Cardiac muscle cell (in vitro differentiated cells and primary cell): ENCODE measurements at regions not wholly inside any gene's neighbourhood (a gene's known extent, or its start where the extent isn't known, plus 50 kb on each side); places are given as distances from the start of the nearest gene placed in this dataset.

Experiments used
- DNase-seq, 2 donors: peaks; one replicate each; pipeline versions ENCODE4 v3.0.0 to v3.0.0-alpha.2; 2010 to 2017; ENCODE audit warnings: low read depth in 1 of 2, low spot score in 1 of 2
- H3K27ac ChIP-seq: fragments of 200-600 bp; sonication (generic); 2 replicates; pipeline ENCODE4 v1.5.1; 2016
- H3K27me3 ChIP-seq: fragments of 200-600 bp; sonication (generic); 2 replicates; pipeline ENCODE4 v1.6.0; 2016; ENCODE audit warnings: control low read depth
- H3K36me3 ChIP-seq: fragments of 200-600 bp; sonication (generic); 2 replicates; pipeline ENCODE4 v1.5.1; 2016; ENCODE audit warnings: control low read depth
- H3K4me1 ChIP-seq: fragments of 200-600 bp; sonication (generic); 2 replicates; pipeline ENCODE4 v1.8.1; 2017; ENCODE audit warnings: low read depth, mild to moderate bottlenecking, mixed run types
- H3K4me3 ChIP-seq: fragments of 200-600 bp; sonication (generic); 2 replicates; pipeline ENCODE4 v1.5.1; 2016; ENCODE audit warnings: mild to moderate bottlenecking
- H3K9me3 ChIP-seq: fragments of 200-600 bp; sonication (generic); 2 replicates; pipeline ENCODE4 v1.5.1; 2017; ENCODE audit warnings: low read depth, mild to moderate bottlenecking, control low read depth
- TF ChIP-seq, protein P1 (sequence below): IDR thresholded peaks from 2 replicates; pipeline ENCODE4 v1.5.1; 2012; ENCODE audit warnings: low read depth, mild to moderate bottlenecking, low read length

DNA sequence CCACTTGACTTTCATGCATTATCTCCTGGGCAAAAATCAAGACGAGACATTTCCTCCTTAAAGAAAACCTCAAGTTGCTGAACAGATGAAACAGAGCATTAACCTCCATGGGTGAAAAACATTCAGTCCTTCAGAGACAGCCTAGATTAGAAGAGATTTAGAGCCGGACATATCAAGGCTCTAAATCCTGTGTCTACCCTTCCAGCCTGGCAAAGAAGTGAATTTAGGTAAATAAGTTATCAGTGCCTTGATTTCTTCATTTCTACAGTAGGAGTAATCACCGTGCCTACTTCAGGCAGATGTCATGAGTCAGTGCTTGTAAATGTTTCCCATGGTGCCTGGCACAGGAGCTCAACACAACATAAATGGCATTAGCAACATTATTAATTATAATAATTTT is 159.3 kb upstream of the PRICKLE2 start:
- no peaks in the 10 kb centered on the region for H3K9me3 ChIP-seq
- H3K4me3 ChIP-seq: no peak overlapping the region
- H3K27me3 ChIP-seq: no peaks in the 10 kb centered on the region
- no peak for DNase-seq
- H3K4me1 ChIP-seq: no peaks in the 10 kb centered on the region
- no peaks in the 10 kb centered on the region for H3K36me3 ChIP-seq
- TF ChIP-seq, protein P1, sequence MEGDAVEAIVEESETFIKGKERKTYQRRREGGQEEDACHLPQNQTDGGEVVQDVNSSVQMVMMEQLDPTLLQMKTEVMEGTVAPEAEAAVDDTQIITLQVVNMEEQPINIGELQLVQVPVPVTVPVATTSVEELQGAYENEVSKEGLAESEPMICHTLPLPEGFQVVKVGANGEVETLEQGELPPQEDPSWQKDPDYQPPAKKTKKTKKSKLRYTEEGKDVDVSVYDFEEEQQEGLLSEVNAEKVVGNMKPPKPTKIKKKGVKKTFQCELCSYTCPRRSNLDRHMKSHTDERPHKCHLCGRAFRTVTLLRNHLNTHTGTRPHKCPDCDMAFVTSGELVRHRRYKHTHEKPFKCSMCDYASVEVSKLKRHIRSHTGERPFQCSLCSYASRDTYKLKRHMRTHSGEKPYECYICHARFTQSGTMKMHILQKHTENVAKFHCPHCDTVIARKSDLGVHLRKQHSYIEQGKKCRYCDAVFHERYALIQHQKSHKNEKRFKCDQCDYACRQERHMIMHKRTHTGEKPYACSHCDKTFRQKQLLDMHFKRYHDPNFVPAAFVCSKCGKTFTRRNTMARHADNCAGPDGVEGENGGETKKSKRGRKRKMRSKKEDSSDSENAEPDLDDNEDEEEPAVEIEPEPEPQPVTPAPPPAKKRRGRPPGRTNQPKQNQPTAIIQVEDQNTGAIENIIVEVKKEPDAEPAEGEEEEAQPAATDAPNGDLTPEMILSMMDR: no peak
- no peak overlapping the region for H3K27ac ChIP-seq

DNA sequence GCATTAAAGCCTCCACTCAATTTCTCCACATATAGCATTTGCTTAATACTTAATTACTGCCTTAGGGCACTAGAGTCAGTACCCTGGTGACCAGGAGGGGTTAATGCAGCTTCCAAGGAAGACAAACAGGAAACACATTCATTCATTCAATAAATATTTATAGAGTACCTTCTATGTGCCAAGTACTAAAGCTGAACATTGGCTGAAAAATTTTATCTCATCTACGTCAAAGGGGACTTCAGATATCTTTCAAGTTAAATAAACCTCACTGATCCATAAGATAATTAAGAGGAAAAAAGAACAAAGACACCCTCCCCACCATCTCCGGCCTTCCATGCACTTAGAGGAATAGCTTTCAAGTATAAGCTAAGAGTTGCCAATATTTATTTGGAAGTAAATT is 156.9 kb upstream of the PRICKLE2 start:
- Histone ChIP-seq H3K36me3 (no peaks in the 10 kb centered on the region), H3K4me1 (no peaks in the 10 kb centered on the region), H3K9me3 (no peaks in the 10 kb centered on the region), H3K27ac (no peak overlapping the region), H3K4me3 (no peak overlapping the region), H3K27me3 (no peaks in the 10 kb centered on the region)
- DNase-seq: no peak
- TF ChIP-seq, protein P1: no peak

DNA sequence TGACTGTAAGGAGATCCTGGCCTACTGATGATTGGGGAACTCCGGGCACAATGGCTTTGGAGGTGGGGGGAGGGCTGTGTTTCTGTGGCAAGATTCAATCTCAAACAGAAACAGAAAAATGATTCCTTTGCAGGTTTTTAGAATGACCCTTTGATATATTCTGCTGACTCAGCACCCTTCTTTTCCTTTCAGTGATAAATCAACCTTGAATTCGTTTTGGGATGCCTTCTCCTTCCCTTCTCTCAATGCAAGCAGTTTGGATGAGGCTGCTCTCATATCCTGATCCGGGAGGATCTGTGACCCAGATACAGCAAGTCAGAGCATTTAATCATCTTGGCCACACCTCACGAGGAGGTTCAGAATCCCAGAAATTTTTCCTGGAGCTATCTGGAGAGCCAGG is 156.1 kb upstream of the PRICKLE2 start:
- H3K4me1 ChIP-seq: no peaks in the 10 kb centered on the region
- H3K4me3 ChIP-seq: no peak overlapping the region
- no peak for DNase-seq
- TF ChIP-seq, protein P1: no peak
- no peaks in the 10 kb centered on the region for H3K9me3 ChIP-seq
- H3K36me3 ChIP-seq: no peaks in the 10 kb centered on the region
- no peak overlapping the region for H3K27ac ChIP-seq
- H3K27me3 ChIP-seq: no peaks in the 10 kb centered on the region

DNA sequence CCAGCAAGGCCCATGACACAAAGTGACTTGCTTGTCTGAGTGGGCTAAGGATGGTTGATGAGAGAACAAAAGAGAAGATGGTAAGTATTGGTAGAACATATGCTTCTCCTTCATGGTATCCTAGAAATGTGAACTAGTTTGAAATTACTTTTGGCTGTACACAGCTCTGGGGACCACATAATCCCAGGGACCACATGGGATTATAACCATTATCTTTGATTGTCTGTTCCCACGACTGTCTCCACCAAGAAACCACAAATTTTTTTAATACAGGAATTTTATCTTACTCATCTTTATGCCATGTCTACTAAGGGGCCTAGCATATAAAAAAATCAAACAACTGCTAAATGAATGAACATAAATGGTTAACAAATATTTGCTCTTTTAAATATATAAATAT is 155.3 kb upstream of the PRICKLE2 start:
- Histone ChIP-seq H3K9me3 (no peaks in the 10 kb centered on the region), H3K27me3 (no peaks in the 10 kb centered on the region), H3K27ac (no peak overlapping the region), H3K4me3 (no peak overlapping the region), H3K36me3 (no peaks in the 10 kb centered on the region), H3K4me1 (no peaks in the 10 kb centered on the region)
- no peak for DNase-seq
- TF ChIP-seq, protein P1: no peak

DNA sequence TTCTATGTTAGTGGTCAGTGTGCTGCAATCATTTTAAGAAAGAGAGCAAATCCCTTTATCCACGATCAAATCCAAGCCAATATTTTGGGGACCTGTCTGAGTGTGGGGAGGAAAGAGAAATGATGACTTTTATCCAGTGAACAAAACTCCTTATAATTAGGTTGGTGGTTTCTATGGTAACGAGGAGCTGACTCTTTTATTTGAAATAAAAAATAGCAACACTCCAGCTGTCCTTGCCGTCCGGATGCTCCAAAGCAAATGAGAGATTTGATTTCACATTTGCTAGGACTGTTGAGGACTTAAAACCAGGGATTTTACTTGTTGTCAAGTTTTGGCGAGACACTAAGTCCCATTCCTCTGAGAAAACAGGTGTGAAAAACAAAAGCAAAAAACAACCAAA is 154.0 kb upstream of the PRICKLE2 start:
- H3K36me3 ChIP-seq: no peaks in the 10 kb centered on the region
- no peaks in the 10 kb centered on the region for H3K27me3 ChIP-seq
- H3K27ac ChIP-seq: no peak overlapping the region
- H3K4me3 ChIP-seq: no peak overlapping the region
- H3K4me1 ChIP-seq: no peaks in the 10 kb centered on the region
- TF ChIP-seq, protein P1: no peak
- DNase-seq: no peak
- no peaks in the 10 kb centered on the region for H3K9me3 ChIP-seq

DNA sequence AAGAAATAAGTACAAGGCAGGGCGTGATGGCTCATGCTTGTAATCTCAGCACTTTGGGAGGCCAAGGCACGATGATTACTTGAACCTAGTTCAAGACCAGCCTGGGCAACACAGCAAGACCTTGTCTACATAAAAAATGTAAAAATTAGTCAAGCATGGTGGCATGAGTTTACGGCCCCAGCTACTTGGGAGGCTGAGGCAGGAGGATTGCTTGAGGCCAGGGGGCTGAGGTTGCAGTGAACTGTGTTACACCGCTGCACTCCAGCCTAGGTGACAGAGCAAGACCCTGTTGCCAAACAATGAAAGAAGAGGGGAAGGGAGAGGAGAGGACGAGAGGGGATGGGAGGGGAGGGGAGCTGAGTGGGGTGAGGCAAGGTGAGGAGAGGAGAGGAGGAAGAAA is 152.7 kb upstream of the PRICKLE2 start:
- TF ChIP-seq, protein P1: no peak
- no peaks in the 10 kb centered on the region for H3K36me3 ChIP-seq
- H3K27ac ChIP-seq: no peak overlapping the region
- no peaks in the 10 kb centered on the region for H3K4me1 ChIP-seq
- no peak overlapping the region for H3K4me3 ChIP-seq
- H3K9me3 ChIP-seq: no peaks in the 10 kb centered on the region
- no peaks in the 10 kb centered on the region for H3K27me3 ChIP-seq
- DNase-seq: no peak
